ENCODE measurements at regions not wholly inside any gene's neighbourhood (a gene's known extent, or its start where the extent isn't known, plus 50 kb on each side); places are given as distances from the start of the nearest gene placed in this dataset.

- TF ChIP-seq EZH2 (IDR thresholded peaks at IDR 0.05; ENCODE audit: insufficient read depth, poor library complexity, severe bottlenecking) = no peak
- no peak for TF ChIP-seq EZH2phosphoT487 (IDR thresholded peaks at IDR 0.05; ENCODE audit: insufficient read depth, low read depth)
Measured at GRCh38 chr16:61590577-61590976, 445.7 kb downstream of the CDH8 start.
